ENCODE measurements at regions not wholly inside any gene's neighbourhood (a gene's known extent, or its start where the extent isn't known, plus 50 kb on each side); places are given as distances from the start of the nearest gene placed in this dataset.

GRCh38 chr5:171660434-171660833 is 125.2 kb upstream of the SMIM23 start:
- DNase-seq = peak; percentile 47

- no peak for DNase-seq
Measured at GRCh38 chr5:171661143-171661542, 124.5 kb upstream of the SMIM23 start.

- no peak for DNase-seq
Measured at GRCh38 chr5:171663311-171664085, 122.1 kb upstream of the SMIM23 start.

- no peak for DNase-seq
Measured at GRCh38 chr5:171664489-171664888, 121.1 kb upstream of the SMIM23 start.

- no peak for DNase-seq
Measured at GRCh38 chr5:171666815-171667214, 118.8 kb upstream of the SMIM23 start.

GRCh38 chr5:171667341-171668096 is 118.1 kb upstream of the SMIM23 start:
- DNase-seq = no peak

GRCh38 chr5:171668097-171668412 is 117.6 kb upstream of the SMIM23 start:
- no peak for DNase-seq

- no peak for DNase-seq
Measured at GRCh38 chr5:171669571-171669970, 116.0 kb upstream of the SMIM23 start.

GRCh38 chr5:171672556-171672955 is 113.1 kb upstream of the SMIM23 start:
- no peak for DNase-seq

- no peak for DNase-seq
Measured at GRCh38 chr5:171673328-171673727, 112.3 kb upstream of the SMIM23 start.

GRCh38 chr5:171673840-171674239 is 111.8 kb upstream of the SMIM23 start:
- no peak for DNase-seq

GRCh38 chr5:171675511-171675910 is 110.1 kb upstream of the SMIM23 start:
- no peak for DNase-seq

- DNase-seq = no peak
Measured at GRCh38 chr5:171676286-171676944, 109.2 kb upstream of the SMIM23 start.

- DNase-seq = no peak
Measured at GRCh38 chr5:171678646-171679045, 107.0 kb upstream of the SMIM23 start.

- no peak for DNase-seq
Measured at GRCh38 chr5:171680485-171680884, 105.1 kb upstream of the SMIM23 start.

GRCh38 chr5:171681061-171681460 is 104.6 kb upstream of the SMIM23 start:
- DNase-seq = no peak

- DNase-seq = no peak
Measured at GRCh38 chr5:171681677-171682076, 103.9 kb upstream of the SMIM23 start.

GRCh38 chr5:171682801-171683200 is 102.8 kb upstream of the SMIM23 start:
- DNase-seq = no peak

- DNase-seq = no peak
Measured at GRCh38 chr5:171684169-171684568, 101.4 kb upstream of the SMIM23 start.

- no peak for DNase-seq
Measured at GRCh38 chr5:171688696-171689495, 96.7 kb upstream of the SMIM23 start.

- no peak for DNase-seq
Measured at GRCh38 chr5:171689853-171690417, 95.7 kb upstream of the SMIM23 start.

GRCh38 chr5:171692107-171692506 is 93.5 kb upstream of the SMIM23 start:
- DNase-seq = no peak

- DNase-seq = no peak
Measured at GRCh38 chr5:171692936-171693335, 92.7 kb upstream of the SMIM23 start.

Measured in KG1 (cell line).